Gastrocnemius medialis (tissue), 4 donors: ENCODE measurements at regions not wholly inside any gene's neighbourhood (a gene's known extent, or its start where the extent isn't known, plus 50 kb on each side); places are given as distances from the start of the nearest gene placed in this dataset.

Experiments
- POLR2A ChIP-seq, 2 donors: fragments of 450-650 bp; IDR thresholded peaks; one replicate each; pipeline ENCODE4 v1.6.1; 2017; ENCODE audit warnings: antibody characterized with exemption in 2 of 2, mild to moderate bottlenecking in 2 of 2, moderate library complexity in 2 of 2
- TF ChIP-seq, protein P1 (sequence below), 5 experiments: fragments of 450-650 bp in 3 of 5; fragments of 200-600 bp in 2 of 5; sonication (generic) in 2 of 5; IDR thresholded peaks in 4 of 5; conservative IDR thresholded peaks in 1 of 5; 1 replicate in 4 of 5; 2 replicates in 1 of 5; pipeline ENCODE4 v1.5.1; 2016 to 2019; ENCODE audit warnings: antibody characterized with exemption in 5 of 5, mild to moderate bottlenecking in 3 of 5, moderate library complexity in 3 of 5

- TF ChIP-seq, protein P1, sequence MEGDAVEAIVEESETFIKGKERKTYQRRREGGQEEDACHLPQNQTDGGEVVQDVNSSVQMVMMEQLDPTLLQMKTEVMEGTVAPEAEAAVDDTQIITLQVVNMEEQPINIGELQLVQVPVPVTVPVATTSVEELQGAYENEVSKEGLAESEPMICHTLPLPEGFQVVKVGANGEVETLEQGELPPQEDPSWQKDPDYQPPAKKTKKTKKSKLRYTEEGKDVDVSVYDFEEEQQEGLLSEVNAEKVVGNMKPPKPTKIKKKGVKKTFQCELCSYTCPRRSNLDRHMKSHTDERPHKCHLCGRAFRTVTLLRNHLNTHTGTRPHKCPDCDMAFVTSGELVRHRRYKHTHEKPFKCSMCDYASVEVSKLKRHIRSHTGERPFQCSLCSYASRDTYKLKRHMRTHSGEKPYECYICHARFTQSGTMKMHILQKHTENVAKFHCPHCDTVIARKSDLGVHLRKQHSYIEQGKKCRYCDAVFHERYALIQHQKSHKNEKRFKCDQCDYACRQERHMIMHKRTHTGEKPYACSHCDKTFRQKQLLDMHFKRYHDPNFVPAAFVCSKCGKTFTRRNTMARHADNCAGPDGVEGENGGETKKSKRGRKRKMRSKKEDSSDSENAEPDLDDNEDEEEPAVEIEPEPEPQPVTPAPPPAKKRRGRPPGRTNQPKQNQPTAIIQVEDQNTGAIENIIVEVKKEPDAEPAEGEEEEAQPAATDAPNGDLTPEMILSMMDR (IDR thresholded peaks at IDR 0.05 in 4 of 5, conservative IDR thresholded peaks at IDR 0.05 in 1 of 5): no peak
- TF ChIP-seq POLR2A (IDR thresholded peaks at IDR 0.05): no peak
Observed at GRCh38 chr15:62841269-62841628, 201.3 kb upstream of the TPM1 start.
